ENCODE measurements at regions not wholly inside any gene's neighbourhood (a gene's known extent, or its start where the extent isn't known, plus 50 kb on each side); places are given as distances from the start of the nearest gene placed in this dataset.

DNA sequence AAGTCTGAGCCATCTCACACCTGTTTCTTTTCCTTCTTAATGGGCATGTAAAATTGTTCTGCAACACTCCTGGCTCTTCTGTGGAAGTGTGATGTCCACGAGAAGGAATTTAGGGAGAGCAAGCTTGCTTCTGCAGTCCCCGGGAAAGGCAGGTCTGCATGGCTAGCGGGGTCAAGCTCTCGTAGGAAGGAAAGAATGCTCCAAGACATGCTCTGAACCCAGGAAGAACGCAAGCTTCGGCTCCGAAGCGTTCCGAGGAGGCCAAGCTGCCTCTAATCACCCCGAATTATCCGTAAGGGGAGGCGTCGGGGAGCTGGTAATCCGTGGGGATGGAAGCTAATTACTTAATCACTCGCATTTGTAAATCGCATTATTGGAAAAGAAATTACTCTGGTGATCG lies 177.7 kb downstream of the CRLF2 start:
- H2BK20ac ChIP-seq (ENCODE audit: low read depth, low read length): no peak overlapping the region
- H4K8ac ChIP-seq (ENCODE audit: low read depth in 2 of 2, low read length in 2 of 2): no peak overlapping the region
- H4K91ac ChIP-seq (ENCODE audit: insufficient read depth, low read depth, low read length): no peak overlapping the region
- no peak overlapping the region for H2AK5ac ChIP-seq (ENCODE audit: low read depth, low read length)
- H4K20me1 ChIP-seq (ENCODE audit: insufficient read depth, low read length): no peaks in the 10 kb centered on the region
- H3K9me3 ChIP-seq (ENCODE audit: control insufficient read depth, insufficient read depth, low read length): peaks cover 27% of the 10 kb centered on the region; the same call in 1 of the 2 replicates
- no peak overlapping the region for H2BK15ac ChIP-seq (ENCODE audit: low read depth, low read length)
- WGBS, 2 experiments (ENCODE audit: extremely low coverage in 2 of 2, insufficient read length in 1 of 2): 92% methylated on average over 2 of the region's 17 CpGs; no CpG with 5 or more reads in 1 of the 2 experiments
- no peaks in the 10 kb centered on the region for H3K27me3 ChIP-seq (ENCODE audit: control insufficient read depth, insufficient read depth, low read length)
- no peak overlapping the region for H2AFZ ChIP-seq (replicated peaks; ENCODE audit: low read length, poor library complexity)
- in situ Hi-C loops (cut with MboI; ENCODE audit: low sequenced_read_pairs): no loop called here
- no peak overlapping the region for H2BK5ac ChIP-seq (ENCODE audit: low read depth, low read length, poor library complexity, severe bottlenecking)
- BruUV-seq (replicated peaks): no TSS peak
- H3K23ac ChIP-seq (ENCODE audit: low read depth, low read length): no peak overlapping the region
- H3K9me1 ChIP-seq (ENCODE audit: insufficient read depth, low read length): no peaks in the 10 kb centered on the region
- H3K79me1 ChIP-seq (ENCODE audit: low read depth in 1 of 2, low read length in 2 of 2): no peaks in the 10 kb centered on the region
- no peak overlapping the region for H3K27ac ChIP-seq (ENCODE audit: insufficient read depth, low read length)
- H4K5ac ChIP-seq (ENCODE audit: low read depth, low read length): no peak overlapping the region
- no peak overlapping the region for H3K4me3 ChIP-seq (ENCODE audit: insufficient read depth, low read depth, low read length)
- no peak overlapping the region for H3K9ac ChIP-seq (ENCODE audit: low read depth, low read length)
- ChIA-PET POLR2A (ENCODE audit: unreplicated experiment) (no interaction called here), CTCF (no interaction called here)
- DNase-seq (no peak), ATAC-seq (ENCODE audit: low read depth) (no peak)
- no peak overlapping the region for H3K4ac ChIP-seq (ENCODE audit: low read depth, low read length)
- TF ChIP-seq CHD1 (IDR thresholded peaks at IDR 0.05; ENCODE audit: low read depth, low read length) (no peak), RAD21 (IDR thresholded peaks at IDR 0.05; ENCODE audit: low read length) (no peak), POLR2A (IDR thresholded peaks at IDR 0.05; ENCODE audit: low read depth, low read length) (no peak), USF2 (IDR thresholded peaks at IDR 0.05; ENCODE audit: low read depth, low read length) (no peak), SMC3 (IDR thresholded peaks at IDR 0.05; ENCODE audit: low read depth, low read length) (no peak), MXI1 (IDR thresholded peaks at IDR 0.05; ENCODE audit: borderline replicate concordance, low read depth, low read length) (no peak), MAZ (IDR thresholded peaks at IDR 0.05; ENCODE audit: borderline replicate concordance, low read depth, low read length) (no peak), MAFK (IDR thresholded peaks at IDR 0.05; ENCODE audit: low read depth, low read length) (no peak), FOS (IDR thresholded peaks at IDR 0.05; ENCODE audit: low read depth, low read length) (no peak), ELK1 (IDR thresholded peaks at IDR 0.05; ENCODE audit: borderline replicate concordance, low read depth, low read length) (no peak), RFX5 (IDR thresholded peaks at IDR 0.05; ENCODE audit: low read depth, low read length) (no peak), RCOR1 (IDR thresholded peaks at IDR 0.05; ENCODE audit: insufficient replicate concordance, low read length) (no peak), CEBPB (IDR thresholded peaks at IDR 0.05; ENCODE audit: low read depth, low read length) (no peak), CTCF (conservative IDR thresholded peaks at IDR 0.05; ENCODE audit: low read depth, low read length) (no peak), NFE2L2 (IDR thresholded peaks at IDR 0.05; ENCODE audit: low read depth, low read length) (no peak), BHLHE40 (IDR thresholded peaks at IDR 0.05; ENCODE audit: low read depth, low read length) (no peak)
- dilution Hi-C loops (cut with HindIII; ENCODE audit: low sequenced_read_pairs, unreplicated experiment): no loop called here
- H2BK120ac ChIP-seq (ENCODE audit: low read depth, low read length): no peak overlapping the region
- no peak overlapping the region for H3K56ac ChIP-seq (ENCODE audit: extremely low read depth, insufficient read depth, low read length)
- intact Hi-C loops (cut with micrococcal nuclease): no loop called here
- H3K4me2 ChIP-seq (ENCODE audit: low read depth, low read length): no peak overlapping the region
- H2AK9ac ChIP-seq (replicated peaks; ENCODE audit: low read depth, low read length, poor library complexity): no peak overlapping the region
- H3K4me1 ChIP-seq (ENCODE audit: control insufficient read depth, insufficient read depth, low read length): no peaks in the 10 kb centered on the region
- no peak overlapping the region for H3K18ac ChIP-seq (ENCODE audit: low read depth, low read length)
- H3K36me3 ChIP-seq (ENCODE audit: control insufficient read depth, insufficient read depth, low read length): no peaks in the 10 kb centered on the region
- H3K14ac ChIP-seq (replicated peaks; ENCODE audit: low read depth, low read length): no peak overlapping the region
